Transverse colon (tissue), 4 donors: ENCODE measurements at regions not wholly inside any gene's neighbourhood (a gene's known extent, or its start where the extent isn't known, plus 50 kb on each side); places are given as distances from the start of the nearest gene placed in this dataset.
A peak's percentile ranks its signal among the peaks of the same experiment; 100 is the strongest.

Experiments used
- DNase-seq: peaks from one replicate; pipeline ENCODE4 v3.0.0-alpha.2; 2019
- H3K27ac ChIP-seq, 4 donors: fragments of 200-600 bp; sonication (generic); 2 replicates each; pipeline ENCODE4 v1.5.1; 2016 to 2018; ENCODE audit warnings: inconsistent platforms in 4 of 4
- H3K27me3 ChIP-seq: fragments of 200-600 bp; sonication (generic); 2 replicates; pipeline ENCODE4 v1.5.1; 2017; ENCODE audit warnings: inconsistent platforms
- H3K36me3 ChIP-seq, 4 donors: fragments of 200-600 bp; sonication (generic); 2 replicates each; pipeline ENCODE4 v1.5.1; 2017 to 2019; ENCODE audit warnings: inconsistent platforms in 4 of 4
- H3K4me1 ChIP-seq, 4 donors: fragments of 200-600 bp; sonication (generic); 2 replicates each; pipeline ENCODE4 v1.5.1; 2017 to 2020; ENCODE audit warnings: inconsistent platforms in 4 of 4
- H3K4me3 ChIP-seq, 4 donors: fragments of 200-600 bp; sonication (generic); 1 replicate in 1 of 4; 2 replicates in 3 of 4; pipeline versions ENCODE4 v1.5.1 to v1.6.1; 2017 to 2019; ENCODE audit warnings: inconsistent platforms in 4 of 4
- H3K9me3 ChIP-seq, 2 donors: fragments of 200-600 bp; sonication (generic); 2 replicates each; pipeline ENCODE4 v1.5.1; 2017 to 2019; ENCODE audit warnings: inconsistent platforms in 2 of 2
- EP300 ChIP-seq: sonication (generic); formaldehyde crosslinking; IDR thresholded peaks from one replicate; pipeline ENCODE4 v1.6.1; 2017; ENCODE audit warnings: antibody characterized with exemption, low read depth
- POLR2A ChIP-seq: fragments of 450-650 bp; IDR thresholded peaks from one replicate; pipeline ENCODE4 v1.6.1; 2016; ENCODE audit warnings: antibody characterized with exemption, mild to moderate bottlenecking, moderate library complexity
- POLR2AphosphoS5 ChIP-seq, 3 donors: sonication (generic); formaldehyde crosslinking; IDR thresholded peaks; one replicate each; pipeline ENCODE4 v1.6.1; 2016; ENCODE audit warnings: antibody characterized with exemption in 3 of 3
- WGBS, 2 donors: methylation state at CpG; one replicate each; pipeline ENCODE4 v1.1.5; 2018; ENCODE audit warnings: low coverage in 1 of 2; 5-methylcytosine and 5-hydroxymethylcytosine counted together
- in situ Hi-C, 4 donors: fragments of 200-750 bp; cut with MboI; loops; one replicate each; pipeline versions ENCODE4 v1.15.0 to v1.15.1; 2017; ENCODE audit warnings: low sequenced_read_pairs in 3 of 4, low pct_ligation_motif_present in 1 of 4, low pct_unique_long_range_greater_than_20kb in 1 of 4
- intact Hi-C: fragments of 100-400 bp; cut with DNase I; formaldehyde crosslinking; loops from one replicate; pipeline ENCODE4 v1.15.1; 2023; ENCODE audit warnings: low total_unique reads
- TF ChIP-seq, protein P1 (sequence below), 5 experiments: fragments of 200-600 bp in 3 of 5; fragments of 450-650 bp in 2 of 5; sonication (generic) in 3 of 5; IDR thresholded peaks; 1 replicate in 2 of 5; 2 replicates in 3 of 5; pipeline ENCODE4 v1.5.1; 2016 to 2017; ENCODE audit warnings: antibody characterized with exemption in 5 of 5, inconsistent platforms in 3 of 5, mild to moderate bottlenecking in 2 of 5, moderate library complexity in 1 of 5

DNA sequence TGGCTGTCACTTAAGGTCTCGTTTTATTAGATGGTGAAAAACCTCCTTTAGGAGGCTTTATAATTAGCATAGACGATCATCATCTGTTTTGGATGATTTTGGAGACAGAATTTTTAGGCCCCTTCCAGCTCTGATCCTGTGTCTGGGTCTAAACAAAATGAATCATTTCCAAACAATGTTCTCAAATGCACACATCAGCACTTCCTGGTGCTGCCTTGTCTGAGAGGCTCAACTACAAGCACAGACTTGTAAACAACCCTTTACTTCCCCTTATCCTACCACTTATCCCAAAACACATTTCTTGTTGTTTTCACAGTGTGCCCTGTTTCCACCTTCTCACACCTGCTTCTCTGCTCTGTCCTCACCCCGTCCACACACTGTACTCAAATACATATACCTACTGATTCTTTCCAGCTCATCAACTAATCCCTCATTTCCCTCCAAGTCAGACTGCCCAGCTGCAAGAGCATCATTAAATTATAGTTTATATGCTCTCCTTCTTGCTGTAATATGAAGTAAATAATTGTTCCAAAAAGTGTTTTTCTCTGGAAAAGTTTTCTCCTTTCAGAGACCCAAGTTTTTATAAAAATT is 71.2 kb upstream of the COL3A1 start:
- no peaks in the 10 kb centered on the region for H3K27me3 ChIP-seq
- peak overlapping the region in 1 of 4 donors; percentile 21 for H3K27ac ChIP-seq
- TF ChIP-seq EP300 (no peak), POLR2A (no peak), POLR2AphosphoS5 (IDR thresholded peaks at IDR 0.05) (no peak)
- TF ChIP-seq, protein P1, sequence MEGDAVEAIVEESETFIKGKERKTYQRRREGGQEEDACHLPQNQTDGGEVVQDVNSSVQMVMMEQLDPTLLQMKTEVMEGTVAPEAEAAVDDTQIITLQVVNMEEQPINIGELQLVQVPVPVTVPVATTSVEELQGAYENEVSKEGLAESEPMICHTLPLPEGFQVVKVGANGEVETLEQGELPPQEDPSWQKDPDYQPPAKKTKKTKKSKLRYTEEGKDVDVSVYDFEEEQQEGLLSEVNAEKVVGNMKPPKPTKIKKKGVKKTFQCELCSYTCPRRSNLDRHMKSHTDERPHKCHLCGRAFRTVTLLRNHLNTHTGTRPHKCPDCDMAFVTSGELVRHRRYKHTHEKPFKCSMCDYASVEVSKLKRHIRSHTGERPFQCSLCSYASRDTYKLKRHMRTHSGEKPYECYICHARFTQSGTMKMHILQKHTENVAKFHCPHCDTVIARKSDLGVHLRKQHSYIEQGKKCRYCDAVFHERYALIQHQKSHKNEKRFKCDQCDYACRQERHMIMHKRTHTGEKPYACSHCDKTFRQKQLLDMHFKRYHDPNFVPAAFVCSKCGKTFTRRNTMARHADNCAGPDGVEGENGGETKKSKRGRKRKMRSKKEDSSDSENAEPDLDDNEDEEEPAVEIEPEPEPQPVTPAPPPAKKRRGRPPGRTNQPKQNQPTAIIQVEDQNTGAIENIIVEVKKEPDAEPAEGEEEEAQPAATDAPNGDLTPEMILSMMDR (IDR thresholded peaks at IDR 0.05): no peak
- WGBS, 2 donors: 45 to 53% methylated on average over 2 to 3 of the region's 3 CpGs
- H3K4me3 ChIP-seq: no peak overlapping the region
- intact Hi-C loops: no loop called here
- no peaks in the 10 kb centered on the region for H3K9me3 ChIP-seq
- no peaks in the 10 kb centered on the region for H3K4me1 ChIP-seq
- in situ Hi-C loops: no loop called here
- DNase-seq: no peak
- H3K36me3 ChIP-seq: no peaks in the 10 kb centered on the region

DNA sequence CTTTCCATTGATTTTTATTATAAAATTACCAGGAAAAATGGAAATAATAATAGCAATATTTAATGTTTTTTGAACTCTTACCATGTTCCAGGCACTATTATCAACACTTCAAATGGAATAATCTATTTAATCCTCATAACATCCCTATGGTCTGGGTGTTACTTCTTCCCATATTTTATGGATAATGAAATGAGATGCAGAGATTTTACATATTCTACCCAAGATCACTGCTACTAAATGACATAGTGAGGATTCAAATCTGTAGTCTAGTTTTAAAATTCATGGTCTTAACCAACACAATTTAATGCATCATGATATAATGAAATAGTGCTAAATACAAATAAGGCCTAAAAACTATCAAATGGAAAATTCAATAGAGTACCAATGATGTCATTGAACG is 70.4 kb upstream of the COL3A1 start:
- Histone ChIP-seq H3K27me3 (no peaks in the 10 kb centered on the region), H3K36me3 (no peaks in the 10 kb centered on the region), H3K27ac (no peak overlapping the region), H3K4me3 (no peak overlapping the region), H3K4me1 (no peaks in the 10 kb centered on the region), H3K9me3 (no peaks in the 10 kb centered on the region)
- no peak for TF ChIP-seq POLR2A
- TF ChIP-seq EP300: no peak
- TF ChIP-seq, protein P1 (IDR thresholded peaks at IDR 0.05): no peak
- no peak for TF ChIP-seq POLR2AphosphoS5 (IDR thresholded peaks at IDR 0.05)
- DNase-seq: no peak
- in situ Hi-C loops (no loop called here), intact Hi-C loops (no loop called here)
- WGBS, 2 donors: 93 to 100% methylated on average over 1 of the region's 1 CpG

GRCh38 chr2:188909036-188909435 is 65.1 kb upstream of the COL3A1 start:
- no peak overlapping the region for H3K27ac ChIP-seq
- H3K36me3 ChIP-seq: no peaks in the 10 kb centered on the region
- in situ Hi-C loops: no loop called here
- H3K9me3 ChIP-seq: no peaks in the 10 kb centered on the region
- H3K4me1 ChIP-seq: no peaks in the 10 kb centered on the region
- 89 to 93% methylated on average over 3 of the region's 3 CpGs for WGBS, 2 donors
- no peaks in the 10 kb centered on the region for H3K27me3 ChIP-seq
- H3K4me3 ChIP-seq: no peak overlapping the region
- TF ChIP-seq POLR2A: no peak
- no peak for TF ChIP-seq POLR2AphosphoS5 (IDR thresholded peaks at IDR 0.05)
- TF ChIP-seq EP300: no peak
- TF ChIP-seq, protein P1 (IDR thresholded peaks at IDR 0.05): no peak
- intact Hi-C loops: no loop called here
- no peak for DNase-seq

DNA sequence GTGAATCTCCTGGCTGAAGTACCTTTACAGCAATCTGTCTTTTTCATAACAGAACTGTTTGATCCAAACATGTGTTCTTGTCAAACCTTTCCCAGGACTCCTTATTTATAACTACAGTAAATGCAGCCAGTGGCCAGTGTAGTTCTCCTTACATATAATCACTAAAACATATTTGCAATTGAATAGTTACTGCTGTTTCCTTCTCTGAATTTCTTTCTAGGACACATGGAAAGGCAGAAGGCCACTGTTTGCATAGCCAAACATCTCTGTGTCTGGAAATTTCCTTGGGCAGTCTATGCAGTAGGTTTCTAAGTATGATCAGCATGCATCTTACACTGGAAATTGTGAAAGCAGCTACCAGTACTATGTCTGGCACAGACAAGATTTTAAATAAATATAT is 57.4 kb upstream of the COL3A1 start:
- intact Hi-C loops: no loop called here
- TF ChIP-seq EP300: no peak
- Histone ChIP-seq H3K9me3 (no peaks in the 10 kb centered on the region), H3K36me3 (no peaks in the 10 kb centered on the region), H3K4me1 (no peaks in the 10 kb centered on the region), H3K27me3 (no peaks in the 10 kb centered on the region), H3K4me3 (no peak overlapping the region), H3K27ac (no peak overlapping the region)
- DNase-seq: no peak
- in situ Hi-C loops: no loop called here

DNA sequence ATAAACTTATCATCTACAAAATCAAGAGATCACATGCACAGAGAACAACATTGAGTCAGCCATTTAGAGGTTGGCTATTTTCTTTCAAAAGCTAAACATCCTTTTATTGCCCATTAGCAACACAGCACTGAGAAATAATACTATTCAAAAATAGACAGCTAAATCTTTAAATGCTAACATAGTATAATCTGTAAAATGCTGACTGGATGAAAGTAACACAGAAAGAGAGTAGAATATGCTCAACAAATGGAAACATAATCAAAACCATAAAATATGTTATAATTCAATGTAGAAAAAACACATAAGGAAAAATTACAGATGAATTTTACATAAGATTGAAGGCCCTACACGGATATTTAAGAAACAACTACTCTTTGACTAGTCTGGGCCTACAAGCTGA is 56.5 kb upstream of the COL3A1 start:
- Histone ChIP-seq H3K27me3 (no peaks in the 10 kb centered on the region), H3K4me1 (no peaks in the 10 kb centered on the region), H3K9me3 (no peaks in the 10 kb centered on the region), H3K36me3 (no peaks in the 10 kb centered on the region), H3K27ac (no peak overlapping the region), H3K4me3 (no peak overlapping the region)
- in situ Hi-C loops (no loop called here), intact Hi-C loops (no loop called here)
- 70 to 88% methylated on average over 1 of the region's 1 CpG for WGBS, 2 donors
- TF ChIP-seq EP300 (no peak), POLR2A (no peak), POLR2AphosphoS5 (IDR thresholded peaks at IDR 0.05) (no peak)
- TF ChIP-seq, protein P1 (IDR thresholded peaks at IDR 0.05): no peak
- no peak for DNase-seq
